Osteoblast (primary cell): ENCODE measurements at regions not wholly inside any gene's neighbourhood (a gene's known extent, or its start where the extent isn't known, plus 50 kb on each side); places are given as distances from the start of the nearest gene placed in this dataset.

Experiments used
- DNase-seq: peaks from one replicate; pipeline ENCODE4 v3.0.0; 2011; ENCODE audit warnings: low spot score, mixed read lengths; ENCODE audit not compliant: insufficient read length; ENCODE audit errors: missing footprints
- H2AFZ ChIP-seq: 2 replicates; pipeline ENCODE4 v1.6.0; 2011; ENCODE audit warnings: mild to moderate bottlenecking, low read length
- H3K27ac ChIP-seq: 2 replicates; pipeline ENCODE4 v1.5.1; 2011; ENCODE audit warnings: mild to moderate bottlenecking, low read depth, low read length, moderate library complexity
- H3K27me3 ChIP-seq: 2 replicates; pipeline ENCODE4 v1.6.0; 2012; ENCODE audit warnings: mild to moderate bottlenecking, control low read depth, inconsistent platforms, low read length, moderate library complexity; ENCODE audit not compliant: insufficient read depth
- H3K36me3 ChIP-seq: 2 replicates; pipeline ENCODE4 v1.5.1; 2011; ENCODE audit warnings: mild to moderate bottlenecking, low read length, control low read depth, moderate library complexity; ENCODE audit not compliant: insufficient read depth
- H3K4me1 ChIP-seq: 2 replicates; pipeline ENCODE4 v1.5.1; 2011; ENCODE audit warnings: mild to moderate bottlenecking, low read length, control low read depth, moderate library complexity; ENCODE audit not compliant: insufficient read depth
- H3K4me2 ChIP-seq: 2 replicates; pipeline ENCODE4 v1.6.0; 2011; ENCODE audit warnings: mild to moderate bottlenecking, low read length; ENCODE audit not compliant: insufficient read depth
- H3K4me3 ChIP-seq: fragments of 200-600 bp; sonication (generic); 3 replicates; pipeline ENCODE4 v1.5.1; 2012; ENCODE audit warnings: mild to moderate bottlenecking, low read length, inconsistent platforms; ENCODE audit not compliant: insufficient read depth
- H3K79me2 ChIP-seq: 2 replicates; pipeline ENCODE4 v1.6.0; 2012; ENCODE audit warnings: mild to moderate bottlenecking, low read length, control low read depth, inconsistent platforms; ENCODE audit not compliant: insufficient read depth
- H3K9me3 ChIP-seq: 2 replicates; pipeline ENCODE4 v1.5.1; 2011; ENCODE audit warnings: low read depth, low read length, control low read depth
- H4K20me1 ChIP-seq: 2 replicates; pipeline ENCODE4 v1.6.0; 2012; ENCODE audit warnings: mild to moderate bottlenecking, low read length, control low read depth; ENCODE audit not compliant: insufficient read depth
- TF ChIP-seq, protein P1 (sequence below): IDR thresholded peaks from 2 replicates; pipeline ENCODE4 v1.5.1; 2011; ENCODE audit warnings: mild to moderate bottlenecking, low read depth, low read length, moderate library complexity; ENCODE audit errors: extremely low read depth

GRCh38 chr13:99822820-99823219 lies 148.7 kb downstream of the ZIC5 start:
- H3K27ac ChIP-seq: no peak overlapping the region
- no peak overlapping the region for H3K4me2 ChIP-seq

GRCh38 chr13:99821741-99822140 lies 149.8 kb downstream of the ZIC5 start:
- no peak overlapping the region for H3K27ac ChIP-seq
- no peak overlapping the region for H3K4me3 ChIP-seq
- TF ChIP-seq, protein P1, sequence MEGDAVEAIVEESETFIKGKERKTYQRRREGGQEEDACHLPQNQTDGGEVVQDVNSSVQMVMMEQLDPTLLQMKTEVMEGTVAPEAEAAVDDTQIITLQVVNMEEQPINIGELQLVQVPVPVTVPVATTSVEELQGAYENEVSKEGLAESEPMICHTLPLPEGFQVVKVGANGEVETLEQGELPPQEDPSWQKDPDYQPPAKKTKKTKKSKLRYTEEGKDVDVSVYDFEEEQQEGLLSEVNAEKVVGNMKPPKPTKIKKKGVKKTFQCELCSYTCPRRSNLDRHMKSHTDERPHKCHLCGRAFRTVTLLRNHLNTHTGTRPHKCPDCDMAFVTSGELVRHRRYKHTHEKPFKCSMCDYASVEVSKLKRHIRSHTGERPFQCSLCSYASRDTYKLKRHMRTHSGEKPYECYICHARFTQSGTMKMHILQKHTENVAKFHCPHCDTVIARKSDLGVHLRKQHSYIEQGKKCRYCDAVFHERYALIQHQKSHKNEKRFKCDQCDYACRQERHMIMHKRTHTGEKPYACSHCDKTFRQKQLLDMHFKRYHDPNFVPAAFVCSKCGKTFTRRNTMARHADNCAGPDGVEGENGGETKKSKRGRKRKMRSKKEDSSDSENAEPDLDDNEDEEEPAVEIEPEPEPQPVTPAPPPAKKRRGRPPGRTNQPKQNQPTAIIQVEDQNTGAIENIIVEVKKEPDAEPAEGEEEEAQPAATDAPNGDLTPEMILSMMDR: no peak
- H3K9me3 ChIP-seq: no peaks in the 10 kb centered on the region
- DNase-seq: no peak
- H2AFZ ChIP-seq: no peak overlapping the region
- no peaks in the 10 kb centered on the region for H3K79me2 ChIP-seq
- H3K4me1 ChIP-seq: no peaks in the 10 kb centered on the region
- no peaks in the 10 kb centered on the region for H3K36me3 ChIP-seq
- no peaks in the 10 kb centered on the region for H3K27me3 ChIP-seq
- H4K20me1 ChIP-seq: no peaks in the 10 kb centered on the region
- H3K4me2 ChIP-seq: no peak overlapping the region

More at GRCh38 chr13:99822820-99823219, 148.7 kb downstream of the ZIC5 start:
- DNase-seq: no peak
- Histone ChIP-seq H3K27me3 (no peaks in the 10 kb centered on the region), H2AFZ (no peak overlapping the region), H3K36me3 (no peaks in the 10 kb centered on the region), H3K79me2 (no peaks in the 10 kb centered on the region), H3K9me3 (no peaks in the 10 kb centered on the region), H3K4me1 (no peaks in the 10 kb centered on the region), H3K4me3 (no peak overlapping the region), H4K20me1 (no peaks in the 10 kb centered on the region)
- TF ChIP-seq, protein P1: no peak

GRCh38 chr13:99819967-99820366 lies 151.6 kb downstream of the ZIC5 start:
- Histone ChIP-seq H4K20me1 (no peaks in the 10 kb centered on the region), H3K4me1 (no peaks in the 10 kb centered on the region), H3K4me3 (no peak overlapping the region), H3K27me3 (no peaks in the 10 kb centered on the region), H3K4me2 (no peak overlapping the region), H3K27ac (no peak overlapping the region), H3K9me3 (no peaks in the 10 kb centered on the region), H3K36me3 (no peaks in the 10 kb centered on the region), H3K79me2 (no peaks in the 10 kb centered on the region), H2AFZ (no peak overlapping the region)
- TF ChIP-seq, protein P1: no peak
- DNase-seq: no peak

- H3K79me2 ChIP-seq: no peaks in the 10 kb centered on the region
- no peaks in the 10 kb centered on the region for H3K27me3 ChIP-seq
- TF ChIP-seq, protein P1: no peak
- no peaks in the 10 kb centered on the region for H3K36me3 ChIP-seq
- no peak overlapping the region for H3K27ac ChIP-seq
- H2AFZ ChIP-seq: no peak overlapping the region
- H4K20me1 ChIP-seq: no peaks in the 10 kb centered on the region
- H3K4me1 ChIP-seq: peaks cover 8% of the 10 kb centered on the region
- no peak overlapping the region for H3K4me3 ChIP-seq
- DNase-seq: no peak
- no peak overlapping the region for H3K4me2 ChIP-seq
- H3K9me3 ChIP-seq: no peaks in the 10 kb centered on the region
Measured at GRCh38 chr13:99816321-99816720, 155.2 kb downstream of the ZIC5 start.
